Adrenal gland (tissue), 5 donors: ENCODE measurements at regions not wholly inside any gene's neighbourhood (a gene's known extent, or its start where the extent isn't known, plus 50 kb on each side); places are given as distances from the start of the nearest gene placed in this dataset.

Experiments
- CTCF ChIP-seq, 6 experiments: fragments of 450-650 bp in 4 of 6; fragments of 200-600 bp in 2 of 6; sonication (generic) in 1 of 6; IDR thresholded peaks; 1 replicate in 5 of 6; 2 replicates in 1 of 6; pipeline versions ENCODE4 v1.5.1 to v1.8.0; 2016 to 2021; ENCODE audit warnings: antibody characterized with exemption in 6 of 6, mild to moderate bottlenecking in 2 of 6, moderate library complexity in 1 of 6
- POLR2A ChIP-seq, 2 donors: fragments of 450-650 bp; IDR thresholded peaks; one replicate each; pipeline ENCODE4 v1.6.1; 2017; ENCODE audit warnings: antibody characterized with exemption in 2 of 2, mild to moderate bottlenecking in 2 of 2, moderate library complexity in 1 of 2
- donor health status: DM: no; HTN: no; CAD: no.

GRCh38 chr21:14740116-14740515, 194.0 kb upstream of the SAMSN1 start:
- no peak for TF ChIP-seq POLR2A (IDR thresholded peaks at IDR 0.05)
- TF ChIP-seq CTCF (IDR thresholded peaks at IDR 0.05) = no peak
